Thyroid gland (tissue), 4 donors: ENCODE measurements at regions not wholly inside any gene's neighbourhood (a gene's known extent, or its start where the extent isn't known, plus 50 kb on each side); places are given as distances from the start of the nearest gene placed in this dataset.

Experiments
- DNase-seq, 2 donors: peaks; one replicate each; pipeline ENCODE4 v3.0.0-alpha.2; 2019
- H3K27ac ChIP-seq, 3 donors: fragments of 200-600 bp; sonication (generic); 1 replicate in 2 of 3; 2 replicates in 1 of 3; pipeline ENCODE4 v1.5.1; 2016 to 2019; ENCODE audit warnings: mild to moderate bottlenecking in 1 of 3, moderate library complexity in 1 of 3
- H3K27me3 ChIP-seq: fragments of 200-600 bp; sonication (generic); one replicate; pipeline ENCODE4 v1.5.1; 2019
- H3K36me3 ChIP-seq, 2 donors: fragments of 200-600 bp; sonication (generic); one replicate each; pipeline ENCODE4 v1.5.1; 2016 to 2019
- H3K4me1 ChIP-seq, 2 donors: fragments of 200-600 bp; sonication (generic); one replicate each; pipeline ENCODE4 v1.5.1; 2017 to 2019
- H3K4me3 ChIP-seq, 3 donors: fragments of 200-600 bp; sonication (generic); replicated peaks in 1 of 3; 1 replicate in 2 of 3; 2 replicates in 1 of 3; pipeline ENCODE4 v1.5.1; 2016; ENCODE audit warnings: mild to moderate bottlenecking in 1 of 3
- H3K9me3 ChIP-seq: fragments of 200-600 bp; sonication (generic); one replicate; pipeline ENCODE4 v1.5.1; 2017
- CTCF ChIP-seq, 6 experiments: fragments of 200-600 bp in 3 of 6; fragments of 450-650 bp in 3 of 6; sonication (generic) in 3 of 6; IDR thresholded peaks; one replicate each; pipeline ENCODE4 v1.5.1; 2016 to 2019; ENCODE audit warnings: antibody characterized with exemption in 6 of 6, mild to moderate bottlenecking in 2 of 6, inconsistent platforms in 1 of 6, moderate library complexity in 1 of 6
- POLR2A ChIP-seq, 2 donors: fragments of 450-650 bp; IDR thresholded peaks; one replicate each; pipeline ENCODE4 v1.6.1; 2017; ENCODE audit warnings: antibody characterized with exemption in 2 of 2, mild to moderate bottlenecking in 2 of 2, moderate library complexity in 1 of 2
- WGBS, 2 donors: methylation state at CpG; one replicate each; pipeline ENCODE4 v1.1.5; 2017; 5-methylcytosine and 5-hydroxymethylcytosine counted together
- intact Hi-C: fragments of 100-400 bp; cut with DNase I; formaldehyde crosslinking; loops from one replicate; pipeline ENCODE4 v1.15.1; 2023

GRCh38 chr6:144805049-144805448 is 519.9 kb downstream of the UTRN start:
- Histone ChIP-seq H3K4me3 (no peak overlapping the region), H3K9me3 (no peaks in the 10 kb centered on the region), H3K27me3 (no peaks in the 10 kb centered on the region), H3K4me1 (no peaks in the 10 kb centered on the region), H3K36me3 (peaks cover 0 to 4% of the 10 kb centered on the region in 2 donors), H3K27ac (no peak overlapping the region)
- 95% methylated on average over 1 of the region's 1 CpG for WGBS, 2 donors
- intact Hi-C loops: no loop called here
- TF ChIP-seq POLR2A (IDR thresholded peaks at IDR 0.05) (no peak), CTCF (IDR thresholded peaks at IDR 0.05) (no peak)
- DNase-seq: no peak

- Histone ChIP-seq H3K27me3 (no peaks in the 10 kb centered on the region), H3K9me3 (no peaks in the 10 kb centered on the region), H3K4me1 (no peaks in the 10 kb centered on the region), H3K36me3 (peaks cover 0 to 4% of the 10 kb centered on the region in 2 donors), H3K27ac (no peak overlapping the region), H3K4me3 (no peak overlapping the region)
- TF ChIP-seq CTCF (IDR thresholded peaks at IDR 0.05): no peak
- no peak for DNase-seq
- intact Hi-C loops: no loop called here
These were observed 521.1 kb downstream of the UTRN start for GRCh38 chr6:144806222-144806621.

- no peak overlapping the region for H3K4me3 ChIP-seq
- intact Hi-C loops: no loop called here
- TF ChIP-seq CTCF (IDR thresholded peaks at IDR 0.05) (no peak), POLR2A (IDR thresholded peaks at IDR 0.05) (no peak)
- H3K27me3 ChIP-seq: no peaks in the 10 kb centered on the region
- peaks cover 0 to 4% of the 10 kb centered on the region in 2 donors for H3K36me3 ChIP-seq
- no peaks in the 10 kb centered on the region for H3K4me1 ChIP-seq
- H3K9me3 ChIP-seq: no peaks in the 10 kb centered on the region
- DNase-seq: no peak
- 91 to 93% methylated on average over 1 of the region's 1 CpG for whole genome bisulfite sequencing, 2 donors
- H3K27ac ChIP-seq: no peak overlapping the region
These were observed 524.0 kb downstream of the UTRN start for GRCh38 chr6:144809120-144809519.

GRCh38 chr6:144809969-144810368 is 524.8 kb downstream of the UTRN start:
- no peak overlapping the region for H3K27ac ChIP-seq
- peaks cover 0 to 4% of the 10 kb centered on the region in 2 donors for H3K36me3 ChIP-seq
- H3K9me3 ChIP-seq: no peaks in the 10 kb centered on the region
- H3K4me3 ChIP-seq: no peak overlapping the region
- H3K27me3 ChIP-seq: no peaks in the 10 kb centered on the region
- 91% methylated on average over 5 of the region's 5 CpGs for WGBS, 2 donors
- intact Hi-C loops: no loop called here
- TF ChIP-seq POLR2A (IDR thresholded peaks at IDR 0.05): no peak
- H3K4me1 ChIP-seq: no peaks in the 10 kb centered on the region
- no peak for DNase-seq

- intact Hi-C loops: no loop called here
- H3K36me3 ChIP-seq: peaks cover 0 to 2% of the 10 kb centered on the region in 2 donors
- WGBS, 2 donors: 78 to 81% methylated on average over 5 of the region's 5 CpGs
These were observed 526.0 kb downstream of the UTRN start for GRCh38 chr6:144811140-144811539.

More at GRCh38 chr6:144811140-144811539, 526.0 kb downstream of the UTRN start:
- Histone ChIP-seq H3K9me3 (no peaks in the 10 kb centered on the region), H3K4me3 (no peak overlapping the region), H3K27ac (no peak overlapping the region), H3K27me3 (no peaks in the 10 kb centered on the region), H3K4me1 (no peaks in the 10 kb centered on the region)
- TF ChIP-seq POLR2A (IDR thresholded peaks at IDR 0.05): no peak
- no peak for TF ChIP-seq CTCF (IDR thresholded peaks at IDR 0.05)
- DNase-seq: peak in 1 of 2 donors; percentile 9
